ENCODE measurements at regions not wholly inside any gene's neighbourhood (a gene's known extent, or its start where the extent isn't known, plus 50 kb on each side); places are given as distances from the start of the nearest gene placed in this dataset.
"Not testable (repeated sequence)": the region's sequence is repeated elsewhere in the genome, so short reads cannot be mapped to it uniquely, and the experiment has no call there.

DNA sequence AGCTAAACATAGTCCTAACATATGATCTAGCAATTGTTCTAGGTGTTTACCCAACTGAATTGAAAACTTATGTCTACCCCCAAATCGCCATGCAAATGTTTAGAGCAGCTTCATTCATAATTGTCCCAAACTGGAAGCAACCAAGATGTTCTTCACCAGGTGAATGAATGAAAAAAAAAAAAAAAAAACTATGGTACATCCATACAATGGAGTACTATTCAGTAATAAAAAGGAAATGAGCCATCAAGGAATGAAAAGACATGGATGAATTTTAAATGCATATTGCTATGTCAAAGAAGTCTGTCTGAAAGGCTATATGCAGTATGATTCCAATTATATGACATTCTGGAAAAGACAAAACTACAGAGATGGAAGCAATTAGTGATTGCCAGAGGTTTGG lies 98.6 kb upstream of the ITPRID2 start:
- Mint-ChIP-seq H3K27me3 (ENCODE audit: low read depth in 2 of 2) (peaks cover 0 to 9% of the 10 kb centered on the region in 2 donors), H3K4me3 (no peak overlapping the region), H3K4me1 (no peaks in the 10 kb centered on the region), H3K9me3 (peaks cover 0 to 5% of the 10 kb centered on the region in 2 donors), H3K27ac (no peak overlapping the region), H3K36me3 (no peaks in the 10 kb centered on the region)
- no peak overlapping the region for H3K4me3 ChIP-seq (ENCODE audit: low read length)
- DNase-seq = no peak
- no peaks in the 10 kb centered on the region for H3K36me3 ChIP-seq (ENCODE audit: control insufficient read depth, insufficient read depth, low read length)
- no peaks in the 10 kb centered on the region for H3K27me3 ChIP-seq (ENCODE audit: control insufficient read depth, insufficient read depth, low read length)
- H3K9me3 ChIP-seq (ENCODE audit: control insufficient read depth, insufficient read depth, low read length) = no peaks in the 10 kb centered on the region
- TF ChIP-seq, protein P1, sequence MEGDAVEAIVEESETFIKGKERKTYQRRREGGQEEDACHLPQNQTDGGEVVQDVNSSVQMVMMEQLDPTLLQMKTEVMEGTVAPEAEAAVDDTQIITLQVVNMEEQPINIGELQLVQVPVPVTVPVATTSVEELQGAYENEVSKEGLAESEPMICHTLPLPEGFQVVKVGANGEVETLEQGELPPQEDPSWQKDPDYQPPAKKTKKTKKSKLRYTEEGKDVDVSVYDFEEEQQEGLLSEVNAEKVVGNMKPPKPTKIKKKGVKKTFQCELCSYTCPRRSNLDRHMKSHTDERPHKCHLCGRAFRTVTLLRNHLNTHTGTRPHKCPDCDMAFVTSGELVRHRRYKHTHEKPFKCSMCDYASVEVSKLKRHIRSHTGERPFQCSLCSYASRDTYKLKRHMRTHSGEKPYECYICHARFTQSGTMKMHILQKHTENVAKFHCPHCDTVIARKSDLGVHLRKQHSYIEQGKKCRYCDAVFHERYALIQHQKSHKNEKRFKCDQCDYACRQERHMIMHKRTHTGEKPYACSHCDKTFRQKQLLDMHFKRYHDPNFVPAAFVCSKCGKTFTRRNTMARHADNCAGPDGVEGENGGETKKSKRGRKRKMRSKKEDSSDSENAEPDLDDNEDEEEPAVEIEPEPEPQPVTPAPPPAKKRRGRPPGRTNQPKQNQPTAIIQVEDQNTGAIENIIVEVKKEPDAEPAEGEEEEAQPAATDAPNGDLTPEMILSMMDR (IDR thresholded peaks at IDR 0.05) = no peak
- WGBS (ENCODE audit: insufficient coverage) = 83% methylated on average over 1 of the region's 1 CpG
- ATAC-seq = no peak
- H3K4me1 ChIP-seq (ENCODE audit: control insufficient read depth, insufficient read depth, low read length) = no peaks in the 10 kb centered on the region
- H3K27ac ChIP-seq (ENCODE audit: low read length) = no peak overlapping the region
- intact Hi-C loops (cut with micrococcal nuclease) = no loop called here

DNA sequence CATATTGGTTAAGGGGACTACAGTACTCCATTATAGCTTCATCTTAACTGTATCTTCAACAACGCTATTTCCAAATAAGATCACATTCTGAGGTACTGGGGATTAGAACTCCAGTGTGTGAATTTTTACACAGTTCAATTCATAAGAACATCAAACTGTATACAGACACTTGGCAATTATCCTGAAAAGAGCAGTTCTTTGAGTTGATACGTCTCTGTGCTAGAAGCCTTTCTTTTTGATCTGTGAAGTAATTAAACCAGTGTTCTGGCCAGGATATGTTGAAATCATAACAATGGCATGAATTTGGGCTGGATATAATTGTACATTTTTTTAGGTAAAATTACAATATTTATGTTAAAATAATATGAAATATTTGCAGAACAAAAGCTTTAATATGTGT lies 93.5 kb upstream of the ITPRID2 start:
- no peak overlapping the region for H3K4me3 Mint-ChIP-seq
- 100% methylated on average over 1 of the region's 2 CpGs for WGBS (ENCODE audit: insufficient coverage)
- intact Hi-C loops (cut with micrococcal nuclease) = no loop called here

DNA sequence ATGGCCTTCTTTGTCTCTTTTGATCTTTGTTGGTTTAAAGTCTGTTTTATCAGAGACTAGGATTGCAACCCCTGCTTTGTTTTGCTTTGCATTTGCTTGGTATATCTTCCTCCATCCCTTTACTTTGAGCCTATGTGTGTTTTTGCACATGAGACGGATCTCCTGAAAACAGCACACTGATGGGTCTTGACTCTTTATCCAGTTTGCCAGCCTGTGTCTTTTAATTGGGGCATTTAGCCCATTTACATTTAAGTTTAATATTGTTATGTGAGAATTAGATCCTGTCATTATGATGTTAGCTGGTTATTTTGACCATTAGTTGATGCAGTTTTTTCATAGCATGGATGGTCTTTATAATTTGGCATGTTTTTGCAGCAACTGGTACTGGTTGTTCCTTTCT lies 89.2 kb upstream of the ITPRID2 start:
- WGBS (ENCODE audit: insufficient coverage) = 100% methylated on average over 1 of the region's 1 CpG
- H3K4me1 Mint-ChIP-seq; ATAC-seq; intact Hi-C loops (cut with micrococcal nuclease); DNase-seq; H3K27ac Mint-ChIP-seq; H3K9me3 Mint-ChIP-seq; H3K36me3 ChIP-seq (ENCODE audit: control insufficient read depth, insufficient read depth, low read length); H3K27me3 ChIP-seq (ENCODE audit: control insufficient read depth, insufficient read depth, low read length); H3K4me1 ChIP-seq (ENCODE audit: control insufficient read depth, insufficient read depth, low read length); H3K4me3 ChIP-seq (ENCODE audit: low read length); H3K36me3 Mint-ChIP-seq; H3K9me3 ChIP-seq (ENCODE audit: control insufficient read depth, insufficient read depth, low read length); H3K27ac ChIP-seq (ENCODE audit: low read length); H3K4me3 Mint-ChIP-seq: not testable (repeated sequence)
- H3K27me3 Mint-ChIP-seq (ENCODE audit: low read depth in 2 of 2) = peaks cover 3 to 14% of the 10 kb centered on the region in 2 donors

More for the DNA sequence above, 93.5 kb upstream of the ITPRID2 start:
- Mint-ChIP-seq H3K9me3 (peaks cover 0 to 2% of the 10 kb centered on the region in 2 donors), H3K27ac (no peak overlapping the region), H3K27me3 (ENCODE audit: low read depth in 2 of 2) (peaks cover 0 to 16% of the 10 kb centered on the region in 2 donors), H3K4me1 (no peaks in the 10 kb centered on the region), H3K36me3 (no peaks in the 10 kb centered on the region)
- Histone ChIP-seq H3K27me3 (ENCODE audit: control insufficient read depth, insufficient read depth, low read length) (no peaks in the 10 kb centered on the region), H3K4me3 (ENCODE audit: low read length) (no peak overlapping the region), H3K9me3 (ENCODE audit: control insufficient read depth, insufficient read depth, low read length) (no peaks in the 10 kb centered on the region), H3K4me1 (ENCODE audit: control insufficient read depth, insufficient read depth, low read length) (no peaks in the 10 kb centered on the region), H3K27ac (ENCODE audit: low read length) (no peak overlapping the region), H3K36me3 (ENCODE audit: control insufficient read depth, insufficient read depth, low read length) (no peaks in the 10 kb centered on the region)
- TF ChIP-seq, protein P1 (IDR thresholded peaks at IDR 0.05) = no peak
- no peak for ATAC-seq
- DNase-seq = no peak

DNA sequence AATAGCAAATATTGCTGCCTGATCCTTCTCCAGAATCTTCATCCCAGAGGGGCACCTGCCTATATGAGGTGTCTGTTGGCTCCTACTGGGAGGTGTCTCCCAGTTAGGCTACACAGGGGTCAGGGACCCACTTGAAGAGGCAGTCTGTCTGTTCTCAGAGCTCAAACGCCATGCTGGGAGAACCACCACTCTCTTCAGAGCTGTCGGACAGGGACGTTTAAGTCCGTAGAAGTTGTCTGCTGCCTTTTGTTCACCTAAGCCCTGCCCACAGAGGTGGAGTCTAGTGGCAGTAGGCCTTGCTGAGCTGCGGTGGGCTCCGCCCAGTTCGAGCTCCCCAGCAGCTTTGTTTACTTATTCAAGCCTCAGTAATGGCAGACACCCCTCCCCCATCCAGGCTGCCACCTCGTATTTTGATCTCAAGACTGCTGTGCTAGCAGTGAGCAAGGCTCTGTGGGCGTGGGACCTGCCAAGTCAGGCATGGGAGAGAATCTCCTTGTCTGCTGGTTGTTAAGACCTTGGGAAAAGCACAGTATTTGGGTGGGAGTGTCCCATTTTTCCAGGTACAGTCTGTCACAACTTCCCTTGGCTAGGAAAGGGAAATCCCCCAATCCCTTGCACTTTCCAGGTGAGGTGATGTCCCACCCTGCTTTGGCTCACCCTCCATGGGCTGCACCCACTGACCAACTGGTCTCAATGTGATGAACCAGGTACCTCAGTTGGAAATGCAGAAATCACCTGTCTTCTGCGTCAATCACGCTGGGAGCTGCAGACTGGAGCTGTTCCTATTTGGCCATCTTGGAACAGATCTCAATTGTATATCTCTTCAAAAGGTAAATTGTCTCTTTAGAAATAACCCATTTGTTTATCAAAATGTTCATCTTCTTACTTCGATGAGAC lies 87.4 kb upstream of the ITPRID2 start:
- H3K9me3 ChIP-seq (ENCODE audit: control insufficient read depth, insufficient read depth, low read length); DNase-seq; H3K27ac Mint-ChIP-seq; H3K36me3 Mint-ChIP-seq; ATAC-seq; H3K27me3 ChIP-seq (ENCODE audit: control insufficient read depth, insufficient read depth, low read length); H3K4me3 Mint-ChIP-seq; H3K36me3 ChIP-seq (ENCODE audit: control insufficient read depth, insufficient read depth, low read length); H3K27ac ChIP-seq (ENCODE audit: low read length); H3K4me1 Mint-ChIP-seq; intact Hi-C loops (cut with micrococcal nuclease); H3K9me3 Mint-ChIP-seq; H3K4me3 ChIP-seq (ENCODE audit: low read length); H3K4me1 ChIP-seq (ENCODE audit: control insufficient read depth, insufficient read depth, low read length): not testable (repeated sequence)
- peaks cover 11 to 15% of the 10 kb centered on the region in 2 donors for H3K27me3 Mint-ChIP-seq (ENCODE audit: low read depth in 2 of 2)
- WGBS (ENCODE audit: insufficient coverage) = 83% methylated on average over 11 of the region's 12 CpGs

Data from natural killer cell (primary cell).